ENCODE measurements at regions not wholly inside any gene's neighbourhood (a gene's known extent, or its start where the extent isn't known, plus 50 kb on each side); places are given as distances from the start of the nearest gene placed in this dataset.

DNA sequence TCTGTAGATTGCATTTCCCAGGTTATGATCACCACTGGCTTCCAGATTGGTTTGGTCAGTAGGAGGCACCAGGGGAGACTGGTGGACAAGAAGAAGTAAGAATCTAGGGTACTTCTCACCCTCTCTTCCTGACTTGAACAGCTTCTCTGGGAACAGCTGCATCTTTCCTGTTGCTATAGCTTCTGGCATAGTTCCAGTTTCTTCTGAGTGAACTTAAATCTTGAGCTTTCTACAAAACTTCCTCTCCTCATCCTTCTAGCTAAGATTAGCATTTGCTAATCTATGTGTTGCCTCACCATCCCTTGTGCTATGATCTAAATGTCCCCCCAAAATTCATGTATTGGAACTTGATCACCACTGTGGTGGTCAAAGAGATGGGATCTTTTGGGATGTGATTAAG lies 724.6 kb downstream of the UTRN start:
- Mint-ChIP-seq H3K9me3 (ENCODE audit: unreplicated experiment) (no peaks in the 10 kb centered on the region), H3K36me3 (ENCODE audit: low read depth, unreplicated experiment) (no peaks in the 10 kb centered on the region), H3K4me3 (ENCODE audit: unreplicated experiment) (no peak overlapping the region), H3K27me3 (ENCODE audit: unreplicated experiment) (no peaks in the 10 kb centered on the region), H3K4me1 (ENCODE audit: unreplicated experiment) (no peaks in the 10 kb centered on the region), H3K27ac (ENCODE audit: unreplicated experiment) (no peak overlapping the region)
- no peak for DNase-seq (ENCODE audit: low spot score)
- no peak for TF ChIP-seq CTCF (IDR thresholded peaks at IDR 0.05; ENCODE audit: unreplicated experiment)

- Mint-ChIP-seq H3K9me3 (ENCODE audit: unreplicated experiment) (no peaks in the 10 kb centered on the region), H3K36me3 (ENCODE audit: low read depth, unreplicated experiment) (no peaks in the 10 kb centered on the region), H3K27ac (ENCODE audit: unreplicated experiment) (no peak overlapping the region), H3K4me3 (ENCODE audit: unreplicated experiment) (no peak overlapping the region), H3K27me3 (ENCODE audit: unreplicated experiment) (no peaks in the 10 kb centered on the region), H3K4me1 (ENCODE audit: unreplicated experiment) (no peaks in the 10 kb centered on the region)
- TF ChIP-seq CTCF (IDR thresholded peaks at IDR 0.05; ENCODE audit: unreplicated experiment) = no peak
- DNase-seq (ENCODE audit: low spot score) = no peak
These were observed 723.2 kb downstream of the EPM2A start for GRCh38 chr6:145012039-145012662.

GRCh38 chr6:145015739-145016558 lies 719.4 kb downstream of the EPM2A start:
- Mint-ChIP-seq H3K27me3 (ENCODE audit: unreplicated experiment) (no peaks in the 10 kb centered on the region), H3K4me3 (ENCODE audit: unreplicated experiment) (no peak overlapping the region), H3K4me1 (ENCODE audit: unreplicated experiment) (no peaks in the 10 kb centered on the region), H3K27ac (ENCODE audit: unreplicated experiment) (no peak overlapping the region), H3K36me3 (ENCODE audit: low read depth, unreplicated experiment) (no peaks in the 10 kb centered on the region), H3K9me3 (ENCODE audit: unreplicated experiment) (no peaks in the 10 kb centered on the region)
- no peak for DNase-seq (ENCODE audit: low spot score)
- TF ChIP-seq CTCF (IDR thresholded peaks at IDR 0.05; ENCODE audit: unreplicated experiment) = no peak

DNA sequence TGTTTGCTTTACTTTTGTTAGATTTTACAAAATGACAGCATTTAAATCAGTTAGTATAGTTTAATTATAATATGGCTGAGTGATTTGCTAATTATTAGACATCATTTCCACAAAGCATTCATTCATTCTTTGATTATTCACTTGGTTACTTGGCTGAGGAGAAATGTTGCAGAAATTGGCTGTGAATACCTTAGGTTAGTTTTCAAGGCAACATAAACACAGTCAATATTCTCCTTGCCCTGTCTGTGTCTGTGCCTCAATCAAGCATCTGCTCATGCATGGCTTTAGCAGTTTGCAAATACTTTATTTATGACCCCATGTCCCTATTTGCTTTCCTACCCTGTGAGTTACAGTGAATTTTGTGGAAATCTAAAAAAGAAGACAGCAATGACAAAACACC lies 718.3 kb downstream of the EPM2A start:
- Mint-ChIP-seq H3K27me3 (ENCODE audit: unreplicated experiment) (no peaks in the 10 kb centered on the region), H3K4me3 (ENCODE audit: unreplicated experiment) (no peak overlapping the region), H3K27ac (ENCODE audit: unreplicated experiment) (no peak overlapping the region), H3K4me1 (ENCODE audit: unreplicated experiment) (no peaks in the 10 kb centered on the region), H3K36me3 (ENCODE audit: low read depth, unreplicated experiment) (no peaks in the 10 kb centered on the region), H3K9me3 (ENCODE audit: unreplicated experiment) (no peaks in the 10 kb centered on the region)
- no peak for TF ChIP-seq CTCF (IDR thresholded peaks at IDR 0.05; ENCODE audit: unreplicated experiment)
- DNase-seq (ENCODE audit: low spot score) = no peak

GRCh38 chr6:145017516-145017915 lies 717.8 kb downstream of the EPM2A start:
- Mint-ChIP-seq H3K27ac (ENCODE audit: unreplicated experiment) (no peak overlapping the region), H3K9me3 (ENCODE audit: unreplicated experiment) (no peaks in the 10 kb centered on the region), H3K4me1 (ENCODE audit: unreplicated experiment) (no peaks in the 10 kb centered on the region), H3K4me3 (ENCODE audit: unreplicated experiment) (no peak overlapping the region), H3K27me3 (ENCODE audit: unreplicated experiment) (no peaks in the 10 kb centered on the region), H3K36me3 (ENCODE audit: low read depth, unreplicated experiment) (no peaks in the 10 kb centered on the region)
- TF ChIP-seq CTCF (IDR thresholded peaks at IDR 0.05; ENCODE audit: unreplicated experiment) = no peak
- DNase-seq (ENCODE audit: low spot score) = no peak

Data from endothelial cell (in vitro differentiated cells).